Stomach (tissue), 4 donors: ENCODE measurements at regions not wholly inside any gene's neighbourhood (a gene's known extent, or its start where the extent isn't known, plus 50 kb on each side); places are given as distances from the start of the nearest gene placed in this dataset.

Experiments
- POLR2AphosphoS5 ChIP-seq, 3 donors: sonication (generic); formaldehyde crosslinking; IDR thresholded peaks; one replicate each; pipeline ENCODE4 v1.6.1; 2016; ENCODE audit warnings: antibody characterized with exemption in 3 of 3
- TF ChIP-seq, protein P1 (sequence below), 7 experiments: fragments of 450-650 bp in 4 of 7; fragments of 200-600 bp in 3 of 7; sonication (generic) in 3 of 7; IDR thresholded peaks; one replicate each; pipeline ENCODE4 v1.5.1; 2016 to 2019; ENCODE audit warnings: antibody characterized with exemption in 7 of 7, control low read depth in 2 of 7, mild to moderate bottlenecking in 1 of 7

- TF ChIP-seq, protein P1, sequence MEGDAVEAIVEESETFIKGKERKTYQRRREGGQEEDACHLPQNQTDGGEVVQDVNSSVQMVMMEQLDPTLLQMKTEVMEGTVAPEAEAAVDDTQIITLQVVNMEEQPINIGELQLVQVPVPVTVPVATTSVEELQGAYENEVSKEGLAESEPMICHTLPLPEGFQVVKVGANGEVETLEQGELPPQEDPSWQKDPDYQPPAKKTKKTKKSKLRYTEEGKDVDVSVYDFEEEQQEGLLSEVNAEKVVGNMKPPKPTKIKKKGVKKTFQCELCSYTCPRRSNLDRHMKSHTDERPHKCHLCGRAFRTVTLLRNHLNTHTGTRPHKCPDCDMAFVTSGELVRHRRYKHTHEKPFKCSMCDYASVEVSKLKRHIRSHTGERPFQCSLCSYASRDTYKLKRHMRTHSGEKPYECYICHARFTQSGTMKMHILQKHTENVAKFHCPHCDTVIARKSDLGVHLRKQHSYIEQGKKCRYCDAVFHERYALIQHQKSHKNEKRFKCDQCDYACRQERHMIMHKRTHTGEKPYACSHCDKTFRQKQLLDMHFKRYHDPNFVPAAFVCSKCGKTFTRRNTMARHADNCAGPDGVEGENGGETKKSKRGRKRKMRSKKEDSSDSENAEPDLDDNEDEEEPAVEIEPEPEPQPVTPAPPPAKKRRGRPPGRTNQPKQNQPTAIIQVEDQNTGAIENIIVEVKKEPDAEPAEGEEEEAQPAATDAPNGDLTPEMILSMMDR (IDR thresholded peaks at IDR 0.05): no peak
- TF ChIP-seq POLR2AphosphoS5 (IDR thresholded peaks at IDR 0.05): no peak
Measured at GRCh38 chr3:147775411-147775810, 366.2 kb downstream of the ZIC1 start.
